HG03469 (cell line): ENCODE measurements at regions not wholly inside any gene's neighbourhood (a gene's known extent, or its start where the extent isn't known, plus 50 kb on each side); places are given as distances from the start of the nearest gene placed in this dataset.

Experiments used
- ATAC-seq: cut with Tn5 transposase; IDR thresholded peaks from one replicate; pipeline ENCODE4 v1.9.1; 2021; ENCODE audit warnings: mild to moderate bottlenecking, moderate library complexity, moderate number of reproducible peaks; ENCODE audit not compliant: unreplicated experiment

DNA sequence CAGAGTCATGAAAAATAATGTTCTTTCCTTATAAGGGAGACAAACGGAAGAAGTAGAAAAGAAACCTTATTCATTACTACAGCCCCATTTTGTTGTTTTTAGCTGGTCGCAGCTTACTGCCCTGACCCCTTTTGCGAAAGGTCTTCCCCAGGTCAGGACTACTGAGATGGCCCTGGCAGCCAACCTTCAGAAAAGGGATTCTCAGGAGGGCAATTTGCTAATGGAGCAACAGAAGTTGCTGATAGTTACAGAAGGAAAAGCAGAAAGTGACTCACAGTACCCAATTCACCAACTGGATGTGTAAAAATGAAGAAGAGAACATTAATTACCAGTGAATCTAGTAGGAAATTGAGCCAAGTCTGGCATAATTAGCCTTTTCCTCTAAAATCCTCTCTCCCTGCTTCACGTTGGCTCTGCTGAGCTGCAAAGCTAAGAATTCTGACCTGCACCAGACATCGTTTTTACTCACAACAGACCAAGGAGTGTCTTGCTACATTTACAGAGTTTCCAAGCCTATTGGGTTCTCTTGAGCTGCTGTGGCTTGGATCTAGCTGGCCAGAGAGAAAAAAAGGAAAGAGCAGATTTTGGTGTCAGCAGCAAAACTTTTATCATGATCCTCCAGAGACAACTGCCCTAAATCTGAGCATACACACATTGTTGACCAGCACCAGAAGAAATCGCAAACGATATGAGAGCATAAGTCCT is 499.9 kb upstream of the FZD8 start:
- no peak for ATAC-seq

DNA sequence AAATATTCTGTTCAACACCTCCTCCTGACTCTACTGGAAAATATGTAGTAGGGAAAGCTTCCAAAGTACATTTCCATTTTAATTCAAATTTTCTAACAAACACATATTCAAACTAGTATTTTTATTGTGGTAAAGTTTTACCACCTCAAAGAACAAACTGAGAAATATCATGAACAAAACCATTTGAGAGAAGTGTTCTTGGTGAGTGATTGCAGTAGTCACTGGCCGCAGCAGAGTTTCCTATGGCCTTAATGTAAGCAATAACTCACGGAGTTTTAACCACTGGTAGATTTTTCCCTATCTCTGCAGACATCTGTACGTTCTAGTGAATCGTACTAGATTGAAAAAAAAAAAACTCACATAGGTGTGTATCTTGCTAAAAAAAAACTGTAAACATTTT is 487.0 kb upstream of the FZD8 start:
- no peak for ATAC-seq

DNA sequence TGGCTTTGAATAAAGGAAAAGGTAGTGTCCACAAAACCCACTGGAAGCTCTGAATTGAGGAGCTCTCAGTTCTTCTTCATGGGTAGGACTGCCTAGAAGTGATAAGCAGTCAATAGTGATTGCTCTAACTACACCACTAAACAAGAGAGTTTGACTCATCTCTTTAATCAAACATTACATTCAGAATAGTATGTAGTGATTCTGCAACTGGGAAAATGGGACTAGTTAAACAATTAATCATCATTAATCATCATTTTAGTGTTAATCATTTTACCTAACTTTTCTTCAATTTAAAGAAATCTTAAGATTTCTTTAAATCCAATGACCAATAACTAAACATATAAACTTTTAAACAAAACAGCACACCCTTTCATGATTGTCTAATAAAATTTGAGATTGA is 484.0 kb upstream of the FZD8 start:
- ATAC-seq, result no peak

DNA sequence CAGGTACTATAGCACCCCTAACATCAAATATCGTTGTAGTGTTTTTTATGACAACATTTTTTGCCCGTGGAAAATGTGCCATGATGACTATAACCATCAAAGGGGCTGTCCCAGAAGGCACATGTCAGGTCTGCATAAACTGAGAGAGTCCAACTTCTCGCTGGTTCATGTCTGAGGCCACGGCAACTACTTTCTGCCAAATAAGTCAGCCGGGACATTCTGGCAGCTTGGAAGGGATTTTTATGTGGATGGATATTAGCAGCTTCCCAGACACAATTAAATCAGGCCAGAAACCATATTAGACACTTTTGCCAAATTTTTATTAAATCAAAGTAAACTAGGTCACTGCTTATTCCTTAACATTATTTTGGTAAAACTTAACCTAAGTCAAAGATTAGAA is 477.4 kb upstream of the FZD8 start:
- no peak for ATAC-seq

- no peak for ATAC-seq
These were observed 476.2 kb upstream of the FZD8 start for GRCh38 chr10:36118314-36118713.

DNA sequence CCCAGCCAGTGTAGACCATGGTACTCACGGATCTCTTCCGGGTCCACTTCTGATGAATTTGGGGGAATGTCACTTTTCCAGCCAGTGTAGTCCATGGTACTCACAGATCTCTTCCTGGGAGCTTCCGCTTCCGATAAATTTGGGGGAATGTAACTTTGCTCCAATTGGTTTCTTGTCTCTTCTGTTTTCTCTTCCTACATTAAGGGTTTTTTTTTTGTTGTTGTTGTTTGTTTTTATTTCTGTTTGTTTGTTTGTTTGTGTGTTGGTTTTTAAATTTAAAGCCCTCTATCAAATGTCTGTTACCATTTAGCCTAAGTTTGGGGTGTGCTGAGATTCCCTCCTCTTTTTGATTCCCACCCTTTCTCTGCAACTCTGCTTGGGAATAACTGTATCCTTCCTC is 475.8 kb upstream of the FZD8 start:
- ATAC-seq, result no peak

DNA sequence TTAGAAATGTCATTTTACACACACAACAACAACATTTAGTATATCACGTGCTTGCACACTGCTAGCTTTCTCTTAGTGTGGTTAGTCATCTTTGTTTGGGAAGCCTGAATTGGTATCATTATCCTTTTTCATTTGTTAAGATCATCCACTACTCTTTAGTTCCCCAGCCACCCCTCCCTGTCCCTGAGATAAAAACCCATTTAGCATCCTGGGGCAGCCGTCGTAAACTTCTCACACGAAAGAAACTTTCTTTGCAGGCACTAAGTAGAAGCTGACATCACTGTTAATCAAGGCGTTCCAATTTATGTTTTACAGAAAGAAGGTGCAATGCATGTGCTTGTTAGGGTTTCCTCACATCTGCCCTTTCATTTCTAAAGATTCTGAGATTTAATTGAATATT is 475.1 kb upstream of the FZD8 start:
- ATAC-seq, result no peak

DNA sequence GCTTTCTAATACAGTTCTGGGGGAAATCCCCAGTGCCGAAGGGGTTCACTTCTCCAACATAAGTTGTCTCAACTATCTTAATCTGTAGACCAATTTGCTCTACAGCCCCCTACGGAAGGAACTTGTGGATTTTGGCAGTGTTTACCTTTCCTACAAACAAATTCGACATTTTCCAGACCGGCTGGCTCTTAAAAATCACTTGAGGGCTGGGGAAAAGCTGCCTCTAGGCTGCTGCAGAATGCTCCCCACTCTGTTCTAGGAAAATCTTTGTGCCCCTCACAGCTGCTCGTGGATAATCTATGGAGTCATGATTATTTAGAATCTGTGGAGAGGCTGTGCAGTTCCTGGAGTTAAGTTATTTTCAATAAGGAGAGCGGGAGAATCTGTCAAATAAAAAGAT is 474.6 kb upstream of the FZD8 start:
- no peak for ATAC-seq

DNA sequence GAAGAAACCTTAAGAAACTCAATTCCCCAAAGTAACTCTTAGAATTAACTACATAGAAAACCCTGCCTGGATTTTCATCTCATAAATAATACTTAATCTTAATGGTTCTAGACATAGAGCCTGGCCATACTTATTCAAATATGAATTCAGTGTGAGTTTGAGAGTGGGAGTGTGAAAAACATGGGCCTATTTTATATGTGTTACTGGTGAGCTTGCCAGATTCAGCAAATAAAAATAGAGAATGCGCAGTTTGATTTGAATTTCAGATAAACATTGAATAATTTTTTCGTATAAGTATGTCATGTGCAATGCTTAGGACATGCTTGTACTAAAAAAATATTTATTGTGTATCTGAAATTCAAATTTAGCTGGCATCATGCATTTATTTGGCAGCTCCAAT is 473.9 kb upstream of the FZD8 start:
- no peak for ATAC-seq

DNA sequence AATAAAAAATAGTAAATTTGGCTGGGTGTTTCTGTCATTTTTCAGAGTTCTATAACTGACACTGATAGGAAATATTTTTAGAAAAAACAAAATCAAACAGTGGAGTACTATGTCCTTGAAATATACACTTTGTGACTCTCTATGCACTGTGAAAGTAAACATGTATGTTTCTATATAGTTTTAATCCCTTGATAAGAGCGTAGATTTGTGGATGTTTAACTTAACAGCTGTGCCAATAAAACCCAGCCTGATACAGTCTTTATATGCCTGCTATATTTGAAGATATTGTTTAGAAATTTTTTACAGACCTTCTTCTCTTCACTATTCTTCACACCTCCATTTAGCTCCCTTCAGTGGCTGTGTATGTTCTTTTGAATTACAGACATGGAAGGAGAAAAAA is 473.3 kb upstream of the FZD8 start:
- ATAC-seq, result no peak

GRCh38 chr10:36114913-36115312 is 472.8 kb upstream of the FZD8 start:
- no peak for ATAC-seq

DNA sequence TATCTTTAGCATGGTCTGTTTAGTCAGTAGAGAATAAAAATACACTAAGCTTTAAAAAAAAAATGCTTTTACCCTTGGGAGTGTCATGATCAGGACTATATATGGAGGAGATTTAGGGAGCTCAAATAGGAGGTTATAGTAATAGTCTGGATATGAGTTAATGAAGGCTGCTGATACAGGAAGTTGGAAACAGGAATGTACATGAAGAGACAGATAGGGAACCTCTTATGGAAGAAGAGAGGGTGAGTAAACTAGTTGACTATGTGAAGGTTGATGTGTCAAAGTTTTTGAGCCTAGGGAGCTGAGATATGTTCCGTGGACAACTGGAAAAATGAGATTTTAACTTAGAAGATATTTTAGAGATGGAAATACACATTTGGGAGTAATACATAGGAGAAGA is 472.0 kb upstream of the FZD8 start:
- ATAC-seq, result no peak

GRCh38 chr10:36111676-36112075 is 469.6 kb upstream of the FZD8 start:
- ATAC-seq, result no peak

DNA sequence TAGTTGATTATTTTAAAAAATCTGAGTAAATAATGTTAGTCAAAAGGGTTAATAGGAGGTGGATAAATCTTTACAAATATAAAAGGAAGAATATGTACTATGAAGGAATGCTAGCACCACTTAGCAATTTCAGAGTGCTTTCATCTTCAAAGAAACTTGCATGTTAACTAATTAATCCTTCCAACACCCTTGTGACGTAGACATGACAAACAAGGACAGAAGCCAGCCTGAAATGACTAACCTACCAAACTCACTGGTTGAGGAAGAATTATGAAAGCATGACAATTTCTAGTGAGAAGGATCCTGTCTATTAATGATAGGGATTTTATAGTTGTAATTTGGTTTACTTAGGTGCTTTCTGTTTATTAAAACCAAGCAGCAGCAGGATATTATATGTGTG is 468.0 kb upstream of the FZD8 start:
- ATAC-seq, result no peak

- no peak for ATAC-seq
These were observed 467.4 kb upstream of the FZD8 start for GRCh38 chr10:36109399-36110023.

DNA sequence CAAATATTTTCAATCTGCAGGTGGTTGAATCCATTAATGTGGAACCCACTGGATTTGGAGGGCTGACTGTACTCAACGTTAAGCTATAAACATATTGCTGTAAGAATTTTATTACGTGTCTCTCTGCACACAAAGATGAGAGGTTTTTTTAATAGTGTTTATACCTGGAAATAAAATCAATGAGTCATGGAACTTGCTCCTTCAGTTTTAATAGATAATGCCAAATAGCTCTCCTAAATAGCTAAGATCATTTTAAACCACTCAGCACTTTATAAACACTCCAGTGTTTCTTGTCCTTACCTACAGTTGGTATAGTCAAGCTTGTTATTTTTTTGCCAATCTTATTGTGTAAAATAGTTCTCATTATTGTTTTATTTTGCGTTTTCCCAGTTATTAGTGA is 455.6 kb upstream of the FZD8 start:
- ATAC-seq, result no peak

DNA sequence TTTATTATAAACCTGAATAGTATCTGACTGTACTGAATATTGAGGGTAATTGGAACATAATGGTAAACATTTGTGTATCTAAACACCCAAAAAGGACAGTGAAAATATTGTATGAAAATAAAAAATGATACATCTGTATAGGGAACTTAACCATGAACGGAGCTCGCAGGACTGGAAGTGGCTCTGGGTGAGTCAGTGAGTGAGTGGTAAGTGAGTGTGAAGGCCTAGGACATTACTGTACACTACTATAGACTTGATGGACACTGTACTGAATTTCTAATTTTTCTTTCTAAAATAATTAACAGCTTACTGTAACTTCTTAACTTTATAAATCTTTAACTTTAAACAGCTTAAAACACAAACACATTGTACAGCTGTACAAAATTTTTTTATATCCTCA is 454.5 kb upstream of the FZD8 start:
- no peak for ATAC-seq

- ATAC-seq, result no peak
These were observed 452.0 kb upstream of the FZD8 start for GRCh38 chr10:36094096-36094495.

GRCh38 chr10:36092116-36092515 is 450.0 kb upstream of the FZD8 start:
- ATAC-seq, result no peak

DNA sequence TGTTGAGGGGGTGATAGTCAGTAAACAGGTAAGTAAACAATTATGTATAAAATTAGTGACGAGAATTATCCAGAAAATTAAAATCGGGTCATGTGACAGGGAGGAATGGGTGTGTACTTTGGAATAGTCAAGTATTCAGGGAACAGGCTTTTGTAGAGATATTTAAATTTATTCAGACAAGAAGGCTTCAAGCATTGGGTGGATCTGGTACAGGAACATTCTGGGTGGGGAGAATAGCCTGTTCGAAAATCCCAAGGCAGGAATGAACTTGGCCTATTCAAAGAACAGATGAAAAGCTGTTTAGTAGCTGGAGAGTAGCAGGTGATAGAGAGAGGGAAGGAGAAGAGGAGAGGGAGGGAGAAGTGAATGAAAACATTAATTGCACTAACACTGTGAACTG is 448.9 kb upstream of the FZD8 start:
- no peak for ATAC-seq

DNA sequence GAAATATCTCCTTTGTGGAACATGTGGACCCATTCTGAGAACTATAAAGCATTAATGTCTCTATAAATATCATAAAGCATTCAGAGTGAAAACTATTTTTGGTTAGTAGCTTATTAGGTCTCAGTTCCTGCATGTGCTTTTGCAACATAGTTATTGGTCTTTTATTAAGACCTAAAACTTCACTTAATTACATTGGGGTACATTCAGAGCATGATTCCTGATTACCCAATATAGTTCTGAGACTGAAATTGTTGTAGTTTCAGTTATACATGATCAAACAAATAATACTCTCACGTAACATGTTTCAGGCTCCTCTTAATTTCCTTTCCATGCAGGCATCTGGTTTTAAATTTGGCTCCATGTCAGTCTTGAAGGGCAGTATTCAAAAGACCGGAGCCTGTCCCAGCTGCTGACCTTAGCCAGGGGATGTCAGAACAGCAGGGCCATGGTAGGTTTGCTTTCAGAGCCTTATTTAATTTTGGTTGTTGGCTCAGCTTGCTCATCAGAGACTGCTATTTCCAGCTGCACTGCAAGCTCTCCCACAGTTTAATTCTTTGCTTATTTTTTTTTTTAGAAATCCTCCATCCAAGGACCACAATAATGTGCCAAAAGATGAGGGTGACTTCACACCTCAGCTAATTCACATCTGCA is 447.8 kb upstream of the FZD8 start:
- ATAC-seq, result no peak
